Calu3 (cell line): ENCODE measurements at regions not wholly inside any gene's neighbourhood (a gene's known extent, or its start where the extent isn't known, plus 50 kb on each side); places are given as distances from the start of the nearest gene placed in this dataset.

Experiments used
- BruUV-seq: library from RNA; stranded (reverse); fragments of 400-500 nt; replicated peaks from 2 replicates; lab custom pipeline; 2021; lab: Mats Ljungman, UMichigan
- CTCF ChIA-PET: fragments of 300-600 bp; sonication (Branson Sonifier 250); formaldehyde crosslinking; loops from one replicate; lab custom pipeline; 2022; ENCODE audit warnings: antibody characterized with exemption; lab: Charles Lee
- DNase-seq: peaks from one replicate; pipeline ENCODE4 v3.0.0; 2022
- H3K27ac Mint-ChIP-seq: one replicate; pipeline ENCODE4 v1.8.0; 2022; ENCODE audit warnings: mixed read lengths; ENCODE audit not compliant: unreplicated experiment
- H3K27me3 Mint-ChIP-seq: one replicate; pipeline ENCODE4 v1.8.0; 2022; ENCODE audit warnings: mixed read lengths; ENCODE audit not compliant: unreplicated experiment
- H3K36me3 Mint-ChIP-seq: one replicate; pipeline ENCODE4 v1.8.0; 2022; ENCODE audit warnings: mild to moderate bottlenecking, moderate library complexity, mixed read lengths; ENCODE audit not compliant: insufficient read depth, unreplicated experiment
- H3K4me1 Mint-ChIP-seq: one replicate; pipeline ENCODE4 v1.8.0; 2022; ENCODE audit warnings: mild to moderate bottlenecking, low read depth, mixed read lengths; ENCODE audit not compliant: unreplicated experiment
- H3K4me3 Mint-ChIP-seq: one replicate; pipeline ENCODE4 v1.8.0; 2022; ENCODE audit warnings: mild to moderate bottlenecking, low read depth, moderate library complexity, mixed read lengths; ENCODE audit not compliant: unreplicated experiment
- H3K9me3 Mint-ChIP-seq: one replicate; pipeline ENCODE4 v1.8.0; 2022; ENCODE audit warnings: low read depth, mixed read lengths; ENCODE audit not compliant: unreplicated experiment
- intact Hi-C: fragments of 100-400 bp; cut with micrococcal nuclease; formaldehyde crosslinking; loops from one replicate; pipeline ENCODE4 v1.10.0; 2022; ENCODE audit not compliant: unreplicated experiment
- TF ChIP-seq, protein P1 (sequence below): fragments of 200-600 bp; IDR thresholded peaks from one replicate; pipeline ENCODE4 v1.8.0; 2022; ENCODE audit warnings: antibody characterized with exemption; ENCODE audit not compliant: unreplicated experiment

DNA sequence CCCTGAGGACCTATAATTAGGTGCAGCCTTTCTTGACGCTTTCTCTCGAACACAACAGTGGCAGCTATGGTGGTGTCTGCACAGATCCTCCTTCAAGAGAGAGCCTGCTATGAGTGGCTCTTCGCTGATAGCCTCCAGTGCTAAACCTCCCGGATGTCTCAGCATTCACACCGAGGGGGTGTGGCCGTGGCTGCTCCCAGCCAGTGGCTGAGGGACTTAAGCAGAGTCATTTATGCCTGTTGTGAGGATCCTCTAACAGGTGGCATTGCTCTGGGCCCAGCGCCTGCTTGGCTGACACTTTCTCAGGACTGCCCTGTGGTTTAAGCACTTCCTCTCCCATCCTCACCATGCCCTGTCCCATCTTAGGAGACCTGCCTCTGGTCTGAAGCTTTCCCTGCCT, 592.0 kb upstream of the LRRTM1 start:
- no TSS peak for BruUV-seq
- Mint-ChIP-seq H3K4me1 (no peaks in the 10 kb centered on the region), H3K9me3 (peaks cover 13% of the 10 kb centered on the region), H3K36me3 (no peaks in the 10 kb centered on the region), H3K4me3 (no peak overlapping the region), H3K27ac (no peak overlapping the region), H3K27me3 (no peaks in the 10 kb centered on the region)
- CTCF ChIA-PET: no interaction called here
- TF ChIP-seq, protein P1, sequence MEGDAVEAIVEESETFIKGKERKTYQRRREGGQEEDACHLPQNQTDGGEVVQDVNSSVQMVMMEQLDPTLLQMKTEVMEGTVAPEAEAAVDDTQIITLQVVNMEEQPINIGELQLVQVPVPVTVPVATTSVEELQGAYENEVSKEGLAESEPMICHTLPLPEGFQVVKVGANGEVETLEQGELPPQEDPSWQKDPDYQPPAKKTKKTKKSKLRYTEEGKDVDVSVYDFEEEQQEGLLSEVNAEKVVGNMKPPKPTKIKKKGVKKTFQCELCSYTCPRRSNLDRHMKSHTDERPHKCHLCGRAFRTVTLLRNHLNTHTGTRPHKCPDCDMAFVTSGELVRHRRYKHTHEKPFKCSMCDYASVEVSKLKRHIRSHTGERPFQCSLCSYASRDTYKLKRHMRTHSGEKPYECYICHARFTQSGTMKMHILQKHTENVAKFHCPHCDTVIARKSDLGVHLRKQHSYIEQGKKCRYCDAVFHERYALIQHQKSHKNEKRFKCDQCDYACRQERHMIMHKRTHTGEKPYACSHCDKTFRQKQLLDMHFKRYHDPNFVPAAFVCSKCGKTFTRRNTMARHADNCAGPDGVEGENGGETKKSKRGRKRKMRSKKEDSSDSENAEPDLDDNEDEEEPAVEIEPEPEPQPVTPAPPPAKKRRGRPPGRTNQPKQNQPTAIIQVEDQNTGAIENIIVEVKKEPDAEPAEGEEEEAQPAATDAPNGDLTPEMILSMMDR: no peak
- intact Hi-C loops: no loop called here
- DNase-seq: no peak

DNA sequence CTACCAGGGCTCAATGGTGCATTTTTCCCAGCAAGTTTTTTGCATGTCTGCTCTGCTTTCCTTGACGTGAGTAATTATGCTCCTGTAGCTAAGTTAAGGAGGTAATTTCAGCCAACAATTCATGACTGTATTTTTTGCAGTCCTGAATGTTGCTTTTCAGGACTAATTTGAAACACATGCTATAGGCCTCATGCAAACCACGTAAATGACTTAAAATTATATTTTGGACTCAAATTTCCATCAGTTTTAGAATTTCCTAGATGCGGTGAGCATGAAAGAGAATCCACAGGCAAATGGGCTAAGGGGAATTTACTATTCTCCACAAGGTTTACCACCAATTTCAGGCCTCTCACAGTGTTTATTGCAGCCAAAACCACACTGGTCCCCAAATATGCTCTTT, 589.9 kb upstream of the LRRTM1 start:
- no peak overlapping the region for H3K4me3 Mint-ChIP-seq
- no peaks in the 10 kb centered on the region for H3K36me3 Mint-ChIP-seq
- peaks cover 16% of the 10 kb centered on the region for H3K9me3 Mint-ChIP-seq
- no peak overlapping the region for H3K27ac Mint-ChIP-seq
- intact Hi-C loops: no loop called here
- CTCF ChIA-PET: no interaction called here
- TF ChIP-seq, protein P1: no peak
- no peak for DNase-seq
- no peaks in the 10 kb centered on the region for H3K27me3 Mint-ChIP-seq
- no peaks in the 10 kb centered on the region for H3K4me1 Mint-ChIP-seq
- no TSS peak for BruUV-seq

DNA sequence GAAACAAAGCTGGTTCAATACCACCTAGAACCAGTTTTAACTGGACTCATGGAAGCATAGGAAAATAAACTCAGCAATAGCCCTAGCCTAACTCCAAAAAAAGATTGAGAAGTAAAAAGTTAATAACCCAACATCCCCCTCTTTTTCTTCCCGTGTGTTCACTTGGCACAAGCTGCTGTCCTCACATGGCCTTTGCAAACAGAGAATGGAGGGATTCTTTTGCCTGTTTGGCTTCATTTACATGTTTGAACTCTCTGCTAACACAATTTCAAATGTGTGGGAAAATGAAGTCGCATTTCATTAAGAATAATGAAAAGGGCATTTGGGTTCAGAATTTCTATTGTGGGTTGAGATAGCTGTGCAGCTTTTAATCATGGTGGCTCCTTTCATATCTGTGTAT, 589.2 kb upstream of the LRRTM1 start:
- intact Hi-C loops: no loop called here
- TF ChIP-seq, protein P1: no peak
- no peak overlapping the region for H3K4me3 Mint-ChIP-seq
- no peaks in the 10 kb centered on the region for H3K36me3 Mint-ChIP-seq
- CTCF ChIA-PET: no interaction called here
- H3K27me3 Mint-ChIP-seq: no peaks in the 10 kb centered on the region
- no peaks in the 10 kb centered on the region for H3K4me1 Mint-ChIP-seq
- DNase-seq: no peak
- H3K9me3 Mint-ChIP-seq: peaks cover 16% of the 10 kb centered on the region
- H3K27ac Mint-ChIP-seq: no peak overlapping the region
- no TSS peak for BruUV-seq

DNA sequence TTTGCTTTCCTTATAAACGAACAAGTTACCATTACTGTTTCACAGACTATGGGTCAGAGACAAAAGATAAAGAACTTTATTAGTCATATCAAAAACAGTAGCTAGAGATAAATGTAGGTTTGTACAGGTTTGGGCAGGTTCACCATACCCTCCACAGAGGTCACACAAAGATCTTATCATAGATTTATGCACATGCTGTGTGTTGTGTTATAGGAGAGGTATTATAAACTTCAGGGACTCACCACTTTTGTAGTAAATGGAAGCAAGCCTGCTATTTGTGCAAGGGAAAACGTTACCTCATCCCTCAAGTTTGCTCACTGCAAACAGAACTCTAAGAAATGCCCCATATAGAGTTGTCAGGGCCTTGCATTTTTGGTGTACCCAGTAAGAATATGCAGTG, 584.5 kb upstream of the LRRTM1 start:
- no peaks in the 10 kb centered on the region for H3K4me1 Mint-ChIP-seq
- no peak overlapping the region for H3K27ac Mint-ChIP-seq
- no peaks in the 10 kb centered on the region for H3K36me3 Mint-ChIP-seq
- H3K4me3 Mint-ChIP-seq: no peak overlapping the region
- intact Hi-C loops: no loop called here
- TF ChIP-seq, protein P1: no peak
- peaks cover 5% of the 10 kb centered on the region for H3K9me3 Mint-ChIP-seq
- CTCF ChIA-PET: no interaction called here
- no TSS peak for BruUV-seq
- no peaks in the 10 kb centered on the region for H3K27me3 Mint-ChIP-seq
- DNase-seq: no peak
